GM21619 (cell line): ENCODE measurements at regions not wholly inside any gene's neighbourhood (a gene's known extent, or its start where the extent isn't known, plus 50 kb on each side); places are given as distances from the start of the nearest gene placed in this dataset.

Experiments used
- ATAC-seq: cut with Tn5 transposase; IDR thresholded peaks from one replicate; pipeline ENCODE4 v1.9.1; 2021; ENCODE audit not compliant: unreplicated experiment

GRCh38 chr21:35245879-35246278 is 196.8 kb upstream of the RUNX1 start:
- no peak for ATAC-seq

DNA sequence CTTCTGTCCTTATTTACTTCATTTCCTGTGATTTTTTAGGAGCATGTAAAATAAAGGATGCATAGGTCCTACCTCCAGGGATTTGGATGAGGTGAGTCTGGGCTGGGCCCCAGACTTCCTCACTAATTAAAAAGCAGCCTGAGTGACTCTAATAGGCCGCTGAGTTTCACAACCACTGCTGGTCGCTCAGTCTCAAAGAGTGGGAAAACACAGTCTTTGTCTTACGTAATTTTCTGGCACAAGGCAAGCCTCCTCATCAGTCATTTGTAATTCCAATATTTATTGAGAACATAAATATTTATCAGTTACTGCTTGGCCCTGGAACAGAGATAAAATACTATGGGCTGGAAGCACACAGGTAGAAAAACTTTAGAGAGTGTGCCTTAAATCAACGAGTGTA is 195.4 kb upstream of the RUNX1 start:
- ATAC-seq = no peak

- no peak for ATAC-seq
These were observed 194.1 kb upstream of the RUNX1 start for GRCh38 chr21:35243171-35243570.

DNA sequence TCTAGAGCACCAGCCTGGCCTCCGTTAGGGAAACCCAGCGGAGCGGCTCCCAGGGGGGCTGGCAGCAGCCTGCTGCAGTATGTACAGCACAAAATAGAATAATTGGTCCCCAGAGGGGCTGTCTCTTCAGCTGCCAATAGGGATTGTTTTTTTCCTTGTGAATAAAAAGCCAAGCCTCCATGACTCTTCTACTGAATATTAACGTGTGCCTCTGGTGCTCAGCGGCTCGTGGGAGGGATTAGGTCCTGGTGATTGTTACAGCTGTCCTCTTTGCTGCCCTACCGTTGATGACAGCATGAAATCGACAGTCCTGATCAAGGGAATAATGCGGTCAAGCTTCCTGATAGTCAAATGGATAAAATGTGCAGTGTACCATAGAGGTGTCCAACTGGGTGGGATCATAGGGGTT is 190.7 kb upstream of the RUNX1 start:
- no peak for ATAC-seq

DNA sequence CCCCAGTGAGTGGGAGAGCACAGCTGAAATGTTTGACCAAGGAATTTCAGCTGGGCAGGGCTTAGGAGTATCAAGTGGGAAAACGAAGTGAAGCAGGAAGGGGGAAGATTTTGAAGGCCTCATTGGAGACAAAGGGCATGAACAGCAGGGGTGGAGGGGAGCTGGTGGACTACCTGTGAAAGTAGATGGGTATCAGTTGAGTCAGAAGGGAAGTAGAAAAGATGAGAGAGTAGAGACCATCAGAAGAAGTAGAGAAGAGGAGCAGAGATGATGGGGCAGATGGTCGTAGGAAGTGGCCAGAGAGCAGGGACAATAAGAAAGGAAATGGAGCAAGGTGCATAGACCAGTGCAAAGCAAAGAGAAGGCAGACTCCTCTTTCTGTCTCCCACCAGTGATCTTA is 189.0 kb upstream of the RUNX1 start:
- no peak for ATAC-seq

- no peak for ATAC-seq
These were observed 188.2 kb upstream of the RUNX1 start for GRCh38 chr21:35237287-35237686.

GRCh38 chr21:35236090-35236489 is 187.0 kb upstream of the RUNX1 start:
- ATAC-seq = no peak

DNA sequence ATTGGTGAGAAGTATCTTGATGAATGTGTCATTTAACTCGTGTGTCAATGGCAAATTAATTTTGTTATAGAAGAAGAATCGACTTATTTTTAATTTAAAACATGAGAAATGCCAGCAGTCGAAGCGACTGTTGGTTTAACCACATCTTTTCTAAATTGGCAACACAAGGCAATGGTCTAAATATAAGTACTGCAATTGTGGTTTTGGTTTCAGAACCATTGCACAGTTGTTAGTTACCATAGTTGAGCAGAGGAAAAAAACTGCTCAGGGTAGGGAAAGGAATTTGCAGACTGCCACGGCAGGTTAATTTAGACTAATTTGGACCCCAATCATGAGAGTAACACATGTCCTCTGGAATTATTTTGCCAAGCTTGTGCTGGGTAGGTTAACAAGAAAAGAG is 185.6 kb upstream of the RUNX1 start:
- no peak for ATAC-seq

- ATAC-seq = no peak
These were observed 184.7 kb upstream of the RUNX1 start for GRCh38 chr21:35233756-35234155.

DNA sequence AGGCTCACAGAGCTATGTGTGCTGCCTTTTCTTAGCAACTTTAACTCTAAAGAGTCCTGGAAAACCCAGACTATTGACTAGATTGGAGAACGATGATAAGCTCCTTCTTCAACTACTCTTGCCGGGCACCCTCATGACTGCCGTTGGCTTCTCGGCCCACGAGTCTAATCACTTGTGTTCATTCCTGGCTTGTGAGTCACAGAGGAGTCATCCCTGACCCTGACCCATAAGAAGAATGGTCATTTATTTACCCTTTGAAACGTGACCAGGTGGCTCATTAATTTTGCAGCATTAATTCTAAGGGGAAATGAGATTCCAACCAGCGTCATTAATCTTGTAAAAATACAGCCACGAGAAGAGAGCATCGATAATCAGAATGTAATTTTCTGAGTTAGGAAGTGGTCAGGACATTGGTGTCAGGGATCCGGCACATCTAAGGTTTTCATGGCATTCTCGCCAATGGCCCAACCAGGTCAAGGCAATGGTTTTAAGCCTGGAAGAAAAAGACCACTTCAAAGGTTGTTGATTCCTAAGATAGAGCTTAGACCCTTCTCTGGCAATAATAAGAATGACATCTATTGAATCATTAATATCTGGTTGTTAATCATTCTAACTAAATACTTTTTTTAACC is 183.6 kb upstream of the RUNX1 start:
- ATAC-seq = no peak

DNA sequence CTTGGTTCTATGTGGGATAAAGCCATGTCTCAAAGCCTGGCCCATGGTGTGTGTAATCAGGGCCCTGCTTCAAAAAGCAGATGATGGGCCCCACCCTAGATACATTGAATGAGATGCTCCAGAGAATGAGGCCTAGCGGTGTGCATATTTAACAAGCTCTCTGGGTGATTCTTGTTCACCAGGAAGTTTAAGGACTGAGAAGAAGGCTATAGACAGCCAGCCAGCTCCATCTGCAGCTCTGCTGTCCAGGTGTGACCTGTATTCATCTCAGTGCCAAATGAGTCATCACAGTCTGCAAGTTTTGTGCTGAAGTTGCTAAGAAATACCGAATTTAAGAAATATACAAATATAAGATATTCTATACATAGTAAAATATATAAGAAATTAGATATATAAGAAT is 182.0 kb upstream of the RUNX1 start:
- no peak for ATAC-seq

- no peak for ATAC-seq
These were observed 180.2 kb upstream of the RUNX1 start for GRCh38 chr21:35229290-35229689.

- peak; percentile 16 for ATAC-seq
These were observed 178.7 kb upstream of the RUNX1 start for GRCh38 chr21:35227786-35228185.

DNA sequence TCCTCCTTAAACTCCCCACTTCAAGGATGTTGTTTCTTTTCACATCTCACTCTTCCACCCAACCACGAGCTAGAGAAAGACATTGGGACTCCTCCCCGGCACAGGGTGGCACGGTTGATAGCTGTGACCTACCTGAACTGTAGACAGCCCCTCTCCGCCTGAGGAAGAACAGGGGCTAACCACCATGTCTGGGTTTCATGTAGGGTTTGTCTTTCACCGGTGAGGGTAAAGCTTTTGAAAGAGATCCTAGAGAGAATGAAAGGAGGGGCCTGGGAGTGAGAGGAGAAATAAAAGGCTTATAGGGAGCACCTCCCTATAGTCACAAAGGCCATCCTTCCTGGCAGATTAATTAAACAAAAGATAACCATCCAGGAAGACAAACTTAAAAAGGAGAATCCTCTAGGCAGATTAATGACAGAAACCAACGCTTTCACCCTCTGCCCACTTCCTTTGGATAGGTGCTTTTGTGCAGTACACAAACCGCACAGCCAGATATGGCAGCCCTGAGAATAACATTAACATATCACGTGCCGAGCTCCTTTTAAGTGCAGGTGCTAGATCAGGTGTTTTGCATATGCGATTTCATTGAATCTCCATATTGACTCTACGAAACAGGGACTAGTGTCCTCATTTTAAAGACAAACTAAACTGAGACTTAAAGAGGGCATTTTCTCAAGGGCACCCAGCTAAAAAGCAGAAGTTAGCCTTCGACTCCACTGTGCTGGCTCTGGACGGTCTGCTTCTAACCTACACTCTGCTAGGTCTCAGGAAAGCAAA is 178.1 kb upstream of the RUNX1 start:
- ATAC-seq = peak; percentile 59

GRCh38 chr21:35226328-35226727 is 177.2 kb upstream of the RUNX1 start:
- no peak for ATAC-seq

GRCh38 chr21:35225573-35225972 is 176.5 kb upstream of the RUNX1 start:
- ATAC-seq = no peak

DNA sequence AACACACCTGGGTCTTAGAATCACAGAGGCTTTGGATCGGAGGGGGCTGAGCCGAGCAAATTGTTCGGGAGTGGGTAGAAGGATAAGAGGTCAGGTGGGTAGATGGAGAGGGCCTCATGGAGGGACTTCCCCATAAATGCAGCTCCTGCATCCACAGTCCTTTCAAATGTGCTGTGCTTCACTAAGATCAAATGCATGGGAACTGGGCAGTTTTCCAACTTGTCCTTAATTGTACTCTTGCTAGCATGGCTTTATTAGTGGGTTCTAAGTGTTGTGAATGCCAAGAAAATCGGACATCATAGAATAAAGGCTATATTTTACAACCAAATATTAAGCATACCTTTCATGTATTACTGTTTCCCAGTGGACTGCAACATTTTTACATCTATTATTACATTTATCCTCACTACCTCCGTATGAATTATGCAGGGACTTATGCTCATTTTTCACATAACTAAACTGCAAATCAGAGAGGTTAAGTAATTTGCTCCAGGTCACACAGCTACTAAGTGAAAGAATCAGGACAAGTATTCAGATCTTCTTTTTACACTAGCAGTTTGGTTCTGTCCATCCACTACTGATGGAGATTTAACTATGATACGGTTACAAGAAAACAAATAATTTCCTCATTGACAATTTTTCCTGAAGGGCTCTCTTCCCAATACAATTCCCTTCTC is 174.5 kb upstream of the RUNX1 start:
- ATAC-seq = no peak

GRCh38 chr21:35222541-35222941 is 173.4 kb upstream of the RUNX1 start:
- peak; percentile 62 for ATAC-seq

DNA sequence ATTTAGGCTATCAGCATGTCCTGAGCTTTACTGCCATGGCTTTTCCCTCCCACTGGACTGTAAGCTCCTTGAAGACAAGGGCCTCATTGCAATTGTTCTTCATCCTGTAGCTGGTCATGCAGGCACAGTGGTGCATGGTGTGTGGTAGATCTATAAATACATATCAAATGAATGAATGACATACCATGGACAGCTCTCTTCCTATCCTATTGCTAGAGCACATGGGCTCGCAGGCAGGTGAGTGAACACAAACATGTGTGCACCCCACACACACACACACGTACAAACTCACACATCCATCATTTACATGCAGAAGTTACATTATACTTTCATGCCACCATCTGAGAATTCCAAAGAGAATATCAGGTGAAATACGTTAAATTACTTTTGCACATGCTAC is 172.9 kb upstream of the RUNX1 start:
- no peak for ATAC-seq

DNA sequence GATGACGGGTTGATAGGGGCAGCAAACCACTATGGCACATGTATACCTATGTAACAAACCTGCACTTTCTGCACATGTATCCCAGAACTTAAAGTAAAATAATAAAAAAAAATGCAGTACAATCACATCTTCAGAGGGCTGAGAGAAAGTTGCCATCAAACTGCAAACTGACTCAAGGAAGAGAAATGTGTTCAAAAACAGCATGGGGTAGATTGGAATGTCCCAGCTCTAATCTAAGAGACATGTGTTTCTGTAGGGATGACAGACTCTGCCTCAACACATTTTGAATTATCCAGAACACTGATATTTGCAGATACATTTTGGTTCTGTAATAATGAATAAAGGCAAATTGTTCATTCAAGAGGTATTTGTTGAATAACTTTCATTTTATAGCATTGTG is 171.2 kb upstream of the RUNX1 start:
- no peak for ATAC-seq

GRCh38 chr21:35219719-35220118 is 170.6 kb upstream of the RUNX1 start:
- ATAC-seq = no peak

- ATAC-seq = no peak
These were observed 170.2 kb upstream of the RUNX1 start for GRCh38 chr21:35219291-35219690.
